HL-60 (cell line): ENCODE measurements at regions not wholly inside any gene's neighbourhood (a gene's known extent, or its start where the extent isn't known, plus 50 kb on each side); places are given as distances from the start of the nearest gene placed in this dataset.

ENCODE experiments used
- DNase-seq, 2 experiments: peaks; one replicate each; pipeline ENCODE4 v3.0.0-alpha.2; 2010 to 2020; ENCODE audit warnings: low read depth in 1 of 2, low spot score in 1 of 2
- H3K27ac ChIP-seq: fragments of 250-450 bp; sonication (Bioruptor Pico); replicated peaks from 2 replicates; pipeline ENCODE4 v1.5.1; 2020; ENCODE audit warnings: mild to moderate bottlenecking, moderate library complexity
- H3K27me3 ChIP-seq: fragments of 250-450 bp; sonication (Bioruptor Pico); 2 replicates; pipeline ENCODE4 v1.5.1; 2021; ENCODE audit warnings: mild to moderate bottlenecking, moderate library complexity; ENCODE audit not compliant: insufficient read depth, poor library complexity, severe bottlenecking
- H3K4me3 ChIP-seq: replicated peaks from 2 replicates; pipeline ENCODE4 v1.5.1; 2011; ENCODE audit warnings: mild to moderate bottlenecking, control low read depth, low read length; ENCODE audit not compliant: insufficient read depth
- GABPA ChIP-seq: IDR thresholded peaks from 2 replicates; pipeline ENCODE4 v1.6.1; 2012; ENCODE audit warnings: low read depth
- POLR2AphosphoS5 ChIP-seq: IDR thresholded peaks from 2 replicates; pipeline ENCODE4 v1.6.1; 2012; ENCODE audit warnings: low read depth
- REST ChIP-seq: IDR thresholded peaks from 2 replicates; pipeline ENCODE4 v1.6.1; 2012; ENCODE audit warnings: low read depth; ENCODE audit not compliant: insufficient replicate concordance
- SPI1 ChIP-seq: IDR thresholded peaks from 2 replicates; pipeline ENCODE4 v1.6.1; 2012; ENCODE audit warnings: low read depth, mild to moderate bottlenecking, borderline replicate concordance
- TF ChIP-seq, protein P1 (sequence below): IDR thresholded peaks from one replicate; pipeline ENCODE4 v1.5.1; 2011; ENCODE audit warnings: low read length, control low read depth, inconsistent platforms; ENCODE audit not compliant: insufficient read depth

DNA sequence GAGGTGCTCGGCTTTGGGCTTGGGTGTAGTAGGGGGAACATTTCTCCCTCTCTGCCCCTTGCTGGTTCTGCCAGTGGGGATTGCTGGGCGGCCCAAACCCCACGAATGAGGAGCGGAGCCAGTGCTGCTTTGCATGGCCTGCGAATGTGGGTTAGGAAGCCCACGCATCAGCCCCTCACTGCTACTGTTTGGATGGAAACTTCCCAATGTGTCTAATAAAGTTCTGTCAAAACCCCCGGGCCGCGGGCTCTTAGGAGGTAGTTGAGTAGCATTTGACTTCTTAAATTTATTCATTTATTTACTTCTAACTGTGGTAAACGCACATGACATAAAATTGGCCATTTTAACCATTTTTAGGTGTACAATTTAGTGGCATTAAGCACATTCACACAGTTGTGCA, 161.3 kb upstream of the FHL2 start:
- H3K27me3 ChIP-seq: peaks cover 11% of the 10 kb centered on the region
- no peak for DNase-seq
- H3K4me3 ChIP-seq: no peak overlapping the region
- TF ChIP-seq SPI1 (no peak), REST (no peak), GABPA (no peak), POLR2AphosphoS5 (no peak)
- TF ChIP-seq, protein P1, sequence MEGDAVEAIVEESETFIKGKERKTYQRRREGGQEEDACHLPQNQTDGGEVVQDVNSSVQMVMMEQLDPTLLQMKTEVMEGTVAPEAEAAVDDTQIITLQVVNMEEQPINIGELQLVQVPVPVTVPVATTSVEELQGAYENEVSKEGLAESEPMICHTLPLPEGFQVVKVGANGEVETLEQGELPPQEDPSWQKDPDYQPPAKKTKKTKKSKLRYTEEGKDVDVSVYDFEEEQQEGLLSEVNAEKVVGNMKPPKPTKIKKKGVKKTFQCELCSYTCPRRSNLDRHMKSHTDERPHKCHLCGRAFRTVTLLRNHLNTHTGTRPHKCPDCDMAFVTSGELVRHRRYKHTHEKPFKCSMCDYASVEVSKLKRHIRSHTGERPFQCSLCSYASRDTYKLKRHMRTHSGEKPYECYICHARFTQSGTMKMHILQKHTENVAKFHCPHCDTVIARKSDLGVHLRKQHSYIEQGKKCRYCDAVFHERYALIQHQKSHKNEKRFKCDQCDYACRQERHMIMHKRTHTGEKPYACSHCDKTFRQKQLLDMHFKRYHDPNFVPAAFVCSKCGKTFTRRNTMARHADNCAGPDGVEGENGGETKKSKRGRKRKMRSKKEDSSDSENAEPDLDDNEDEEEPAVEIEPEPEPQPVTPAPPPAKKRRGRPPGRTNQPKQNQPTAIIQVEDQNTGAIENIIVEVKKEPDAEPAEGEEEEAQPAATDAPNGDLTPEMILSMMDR: no peak
- no peak overlapping the region for H3K27ac ChIP-seq

DNA sequence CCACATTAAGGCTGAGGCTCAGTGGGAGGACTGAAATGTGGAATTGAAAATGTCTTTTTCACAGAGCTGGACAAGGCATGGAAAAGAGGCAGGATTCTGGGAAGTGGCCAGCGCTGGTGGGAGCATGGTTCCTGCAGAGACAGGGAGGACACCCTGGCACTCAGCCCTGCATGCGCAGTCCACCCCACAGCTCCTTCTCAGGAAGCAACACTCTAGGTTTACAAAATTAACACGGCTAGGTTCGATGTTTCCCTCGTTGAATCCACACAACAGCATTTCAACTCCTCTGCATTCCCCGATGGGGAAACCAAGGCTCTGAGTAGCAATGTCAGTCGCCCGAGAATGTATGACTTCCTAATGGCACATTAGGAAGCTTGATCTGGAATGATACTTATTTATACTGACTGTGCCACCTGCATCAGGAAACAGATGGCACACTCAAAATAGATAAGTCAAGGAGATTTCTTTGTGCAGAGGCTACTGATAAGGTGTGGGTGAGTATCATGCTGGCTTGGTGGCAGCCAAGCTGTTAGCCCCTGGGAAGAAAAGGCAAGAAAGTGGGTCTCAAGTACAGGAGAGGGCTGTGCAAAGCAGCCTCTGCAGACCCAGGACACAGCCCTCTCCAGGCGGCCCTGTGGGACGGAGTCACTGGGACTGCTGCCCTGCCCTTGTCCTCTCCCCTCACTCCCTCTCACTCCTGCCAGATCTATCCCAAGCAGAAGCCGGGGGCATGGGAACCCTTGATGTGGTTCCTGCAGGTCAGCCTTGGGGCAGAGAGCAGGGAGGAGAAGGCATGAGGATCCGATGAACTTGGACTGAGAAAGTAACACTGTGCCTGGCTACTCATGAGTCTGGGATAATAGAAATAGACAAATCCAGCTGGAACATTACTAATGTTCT, 158.4 kb upstream of the FHL2 start:
- Histone ChIP-seq H3K4me3 (no peak overlapping the region), H3K27ac (no peak overlapping the region), H3K27me3 (peaks cover 11% of the 10 kb centered on the region)
- no peak for DNase-seq
- TF ChIP-seq, protein P1: no peak
- TF ChIP-seq REST: no peak

GRCh38 chr2:105556366-105556765, 157.5 kb upstream of the FHL2 start:
- no peak overlapping the region for H3K27ac ChIP-seq
- no peak overlapping the region for H3K4me3 ChIP-seq
- DNase-seq: no peak
- H3K27me3 ChIP-seq: peaks cover 11% of the 10 kb centered on the region
- TF ChIP-seq REST (no peak), GABPA (no peak), POLR2AphosphoS5 (no peak), SPI1 (no peak)
- TF ChIP-seq, protein P1: no peak
